GM19043 (cell line): ENCODE measurements at regions not wholly inside any gene's neighbourhood (a gene's known extent, or its start where the extent isn't known, plus 50 kb on each side); places are given as distances from the start of the nearest gene placed in this dataset.

Source experiments
- ATAC-seq: cut with Tn5 transposase; IDR thresholded peaks from one replicate; pipeline ENCODE4 v1.9.1; 2021; ENCODE audit warnings: low read depth; ENCODE audit not compliant: unreplicated experiment

GRCh38 chr12:107458990-107459389, 226.6 kb upstream of the PWP1 start:
- ATAC-seq, result no peak

- no peak for ATAC-seq
Measured at GRCh38 chr12:107459641-107460040, 226.0 kb upstream of the PWP1 start.

DNA sequence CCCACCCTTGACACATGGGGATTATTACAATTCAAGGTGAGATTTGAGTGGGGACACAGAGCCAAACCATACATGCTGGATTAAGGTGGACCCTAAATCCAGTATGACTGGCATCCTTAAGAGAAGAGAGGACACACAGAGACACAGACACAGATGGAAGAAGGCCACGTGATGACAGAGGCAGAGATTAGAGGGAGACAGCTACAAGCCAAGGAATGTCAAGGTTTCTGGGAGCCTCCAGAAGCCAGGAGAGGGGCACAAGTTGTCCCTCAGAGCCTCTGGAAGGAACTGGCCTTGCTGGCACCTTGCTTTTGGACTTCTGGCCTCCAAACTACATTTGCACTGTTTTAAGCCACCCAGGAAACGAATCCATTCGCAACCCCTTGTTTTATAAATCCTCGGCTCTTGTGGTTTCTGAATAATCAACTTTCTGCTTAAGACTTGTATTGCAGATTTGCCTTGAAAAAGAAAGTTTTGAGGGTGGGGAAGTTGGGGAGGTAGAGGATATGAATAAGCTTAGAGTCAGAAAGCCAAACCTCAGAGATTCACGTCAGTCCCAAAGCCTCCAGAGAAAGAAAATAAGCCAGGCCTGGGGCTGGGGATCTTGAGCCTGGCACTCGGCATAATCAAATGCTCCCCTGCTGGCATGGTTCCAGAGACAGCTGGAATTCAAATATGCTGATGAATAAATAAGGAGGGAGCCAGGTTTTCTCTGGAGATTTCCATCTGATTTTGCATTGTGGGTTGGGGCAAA, 224.2 kb upstream of the PWP1 start:
- no peak for ATAC-seq

DNA sequence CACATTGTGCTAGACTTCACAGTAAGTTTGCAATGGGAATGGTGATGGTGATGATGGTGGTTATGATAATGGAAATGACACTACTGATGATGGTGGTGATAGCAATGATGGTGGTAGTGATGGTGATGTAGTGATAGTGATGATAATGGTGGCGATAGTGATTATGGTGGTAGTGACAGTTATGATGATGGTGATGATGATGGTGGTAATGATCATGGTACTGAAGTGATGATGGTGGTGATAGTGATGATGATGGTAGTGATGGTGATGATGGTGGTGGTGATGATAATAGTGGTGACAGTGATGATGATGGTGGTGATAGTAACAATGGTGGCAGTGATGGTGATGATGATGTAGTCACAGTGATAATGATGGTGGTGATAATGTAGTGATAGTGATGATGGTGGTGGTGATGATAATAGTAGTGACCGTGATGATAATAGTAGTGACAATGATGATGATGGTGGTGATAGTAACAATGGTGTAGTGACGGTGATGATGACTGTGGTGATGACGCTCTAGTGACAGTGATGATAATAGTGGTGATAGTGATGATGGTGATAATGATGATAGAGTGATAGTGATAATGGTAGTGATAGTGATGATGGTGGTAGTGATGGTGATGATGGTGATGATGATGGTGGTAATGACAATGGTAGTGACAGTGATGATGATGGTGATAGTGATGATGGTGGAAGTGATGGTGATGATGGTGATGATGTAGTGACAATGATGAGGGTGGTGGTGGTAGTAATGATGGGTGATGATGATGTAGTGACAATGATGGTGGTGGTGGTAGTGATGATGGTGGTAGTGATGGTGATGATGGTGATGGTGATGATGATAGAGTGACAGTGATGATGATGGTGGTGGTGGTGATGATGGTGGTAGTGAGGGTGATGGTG, 222.9 kb upstream of the PWP1 start:
- no peak for ATAC-seq

GRCh38 chr12:107464644-107465043, 221.0 kb upstream of the PWP1 start:
- no peak for ATAC-seq

DNA sequence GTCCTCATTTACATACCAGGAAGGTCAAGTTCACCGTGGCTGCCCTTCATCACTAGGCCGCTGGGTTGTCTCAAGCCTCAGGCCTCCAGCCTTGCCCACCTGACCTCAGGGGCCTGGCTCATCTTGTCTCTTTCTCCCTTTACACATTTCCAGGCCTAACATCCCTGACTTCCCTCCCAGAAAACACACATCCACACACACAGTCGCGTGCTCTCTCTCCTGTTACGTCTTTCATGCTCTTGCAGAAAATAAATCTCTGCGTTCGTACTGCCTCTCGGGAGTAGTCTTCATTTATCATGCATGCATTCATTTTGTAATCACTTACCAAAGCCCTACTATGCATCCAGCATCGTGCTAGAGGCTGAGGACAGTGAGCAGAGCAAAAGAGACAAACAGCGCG, 220.0 kb upstream of the PWP1 start:
- ATAC-seq, result no peak

- ATAC-seq, result no peak
Measured at GRCh38 chr12:107467716-107468115, 217.9 kb upstream of the PWP1 start.

GRCh38 chr12:107468182-107468581, 217.4 kb upstream of the PWP1 start:
- ATAC-seq, result no peak

GRCh38 chr12:107469011-107469410, 216.6 kb upstream of the PWP1 start:
- no peak for ATAC-seq

- no peak for ATAC-seq
Measured at GRCh38 chr12:107470645-107471044, 215.0 kb upstream of the PWP1 start.

GRCh38 chr12:107472308-107472707, 213.3 kb upstream of the PWP1 start:
- ATAC-seq, result no peak

DNA sequence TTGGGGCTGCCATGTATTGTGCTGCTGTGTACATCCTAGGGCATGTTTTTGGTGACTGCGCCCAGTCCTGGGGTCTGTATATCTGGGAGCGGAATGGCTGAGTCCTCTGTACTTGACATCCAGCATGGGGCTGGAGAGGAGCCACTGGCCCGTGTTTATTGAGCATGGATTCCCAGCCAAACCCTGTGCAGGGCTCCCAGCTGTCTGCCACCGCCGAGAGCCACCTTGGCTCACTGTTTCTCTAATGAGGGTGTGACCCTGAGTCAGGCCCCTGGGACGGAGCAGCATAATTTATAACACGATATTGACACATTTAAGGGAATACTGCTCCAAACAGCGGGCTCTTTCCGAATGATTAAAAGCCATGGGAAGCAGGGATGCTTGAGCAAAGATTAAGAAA, 211.5 kb upstream of the PWP1 start:
- no peak for ATAC-seq

DNA sequence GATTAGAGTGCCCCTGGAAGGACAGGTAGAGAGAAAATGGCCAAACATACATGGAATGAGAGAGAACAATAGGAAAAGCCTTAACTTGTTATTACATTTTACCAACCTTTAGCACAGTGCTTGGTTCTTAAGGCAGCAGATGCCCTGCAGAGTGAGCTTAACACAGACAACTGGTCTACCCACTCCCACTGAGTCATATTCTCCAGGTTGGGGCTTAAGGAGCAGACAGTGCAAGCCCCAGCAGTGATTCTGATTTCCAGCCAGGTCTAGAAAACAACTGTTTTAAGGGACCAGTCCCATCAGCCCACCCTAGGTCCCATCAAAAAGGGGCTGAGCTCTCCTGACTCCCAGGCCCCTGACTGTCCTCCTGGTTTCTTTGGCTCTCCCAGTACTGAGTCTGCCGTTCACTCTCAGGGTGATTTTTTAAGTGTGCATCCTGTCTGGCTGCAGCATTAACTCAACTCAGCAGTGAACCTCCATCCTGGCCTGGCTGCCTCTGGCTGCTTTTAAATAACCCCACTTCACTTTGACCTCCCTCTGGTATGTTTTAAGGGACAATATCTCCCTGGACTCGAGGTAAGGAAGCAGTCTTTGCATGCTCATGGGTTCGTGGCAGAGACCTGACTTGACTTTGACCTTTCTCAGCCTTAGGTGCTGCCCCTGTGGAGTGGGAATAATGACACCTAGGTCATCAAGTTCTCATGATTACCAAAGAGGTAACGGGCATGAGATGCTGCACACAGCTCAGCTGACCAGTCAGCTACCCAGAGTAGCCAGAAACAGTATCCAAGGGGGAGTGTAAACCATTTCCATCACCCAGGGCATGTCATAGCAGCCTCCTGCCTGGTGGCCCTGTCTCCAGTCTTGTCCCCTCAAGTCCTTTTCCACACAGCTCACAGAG, 210.7 kb upstream of the PWP1 start:
- no peak for ATAC-seq

DNA sequence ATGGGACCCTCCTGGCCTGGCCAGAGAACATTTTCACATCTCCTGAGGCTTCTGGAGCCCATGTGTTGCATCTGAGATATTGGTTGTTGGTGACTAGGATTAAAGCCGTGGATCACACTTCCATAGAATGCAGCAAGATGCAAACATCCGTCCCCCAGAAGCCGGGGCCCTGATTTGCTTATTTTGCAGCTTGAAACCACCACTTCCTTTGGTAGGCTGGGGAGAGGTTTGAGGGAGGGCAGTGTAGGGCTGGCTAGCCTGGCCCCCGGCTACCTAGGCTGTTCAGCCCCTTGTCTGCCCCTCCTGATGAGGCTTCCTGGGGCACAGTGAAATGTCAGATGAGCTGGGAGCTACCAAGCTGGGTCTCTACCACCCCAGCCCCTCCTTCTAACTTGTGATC, 209.7 kb upstream of the PWP1 start:
- no peak for ATAC-seq

DNA sequence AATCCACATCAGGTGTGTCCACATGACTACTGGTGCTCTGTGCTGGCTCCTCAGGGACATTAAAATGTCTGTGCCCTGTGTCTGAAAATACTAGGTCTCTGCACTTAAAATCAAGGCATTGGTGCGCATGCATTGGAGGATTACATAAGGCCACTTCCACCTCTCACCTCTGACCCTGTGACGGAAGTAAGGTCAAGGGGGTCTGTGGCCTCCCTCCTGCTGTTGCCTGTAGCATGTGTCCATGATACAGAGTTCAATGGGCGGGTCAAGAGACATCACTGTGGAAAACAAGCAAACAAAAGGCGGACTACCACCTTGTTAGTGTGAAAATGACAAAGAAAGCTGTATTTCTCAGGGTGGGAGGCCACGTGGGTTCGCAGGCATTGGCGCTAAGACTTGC, 208.6 kb upstream of the PWP1 start:
- ATAC-seq, result no peak

DNA sequence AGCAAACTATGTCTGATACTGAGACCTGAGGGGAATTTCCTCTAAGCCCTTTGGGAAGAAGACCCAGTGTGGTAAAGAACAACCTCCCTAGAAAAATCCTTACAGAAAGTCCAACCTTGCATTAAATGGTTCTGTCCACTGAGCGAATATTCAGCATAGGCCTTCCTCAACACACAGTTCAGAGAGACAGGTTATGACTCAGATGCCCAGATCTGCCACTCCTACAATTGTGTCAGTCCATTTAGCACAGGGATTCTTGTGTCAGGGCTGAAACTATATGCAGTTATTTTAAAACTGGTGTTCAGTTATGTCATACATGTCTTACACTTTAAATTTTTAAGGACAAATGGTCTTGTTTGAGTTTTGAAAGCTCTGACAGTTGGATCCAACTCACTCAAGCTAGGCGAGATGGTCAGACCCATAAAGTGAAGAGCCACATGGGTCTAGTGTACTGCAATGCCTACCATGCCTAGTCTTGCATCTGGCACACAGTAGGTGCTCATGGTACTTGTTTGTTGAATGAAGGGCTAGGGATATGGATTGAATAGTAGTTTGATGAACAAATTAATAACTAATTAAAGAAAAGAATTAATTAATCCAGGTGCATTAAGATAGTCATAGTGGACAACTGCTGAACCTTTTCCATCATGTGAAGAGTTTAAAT, 207.5 kb upstream of the PWP1 start:
- ATAC-seq, result no peak

DNA sequence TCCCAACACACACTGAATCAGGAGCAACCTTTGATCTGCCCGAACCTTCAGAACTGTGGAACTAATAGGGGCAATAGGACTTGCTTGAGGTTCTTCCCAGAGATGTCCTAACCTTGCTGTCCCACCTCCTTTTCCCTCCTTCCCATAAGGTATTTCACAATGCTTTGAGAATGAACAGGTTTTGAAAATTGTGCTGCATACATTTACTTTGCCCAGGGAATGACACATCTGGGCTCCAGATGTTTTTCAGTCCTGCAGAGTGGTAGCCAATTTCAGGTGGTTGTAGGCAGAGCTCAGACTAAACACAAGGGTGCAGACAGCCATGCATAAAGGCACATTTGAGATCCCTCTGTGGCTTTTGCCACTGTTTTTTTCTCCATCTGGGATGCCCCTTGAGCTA, 206.7 kb upstream of the PWP1 start:
- no peak for ATAC-seq

DNA sequence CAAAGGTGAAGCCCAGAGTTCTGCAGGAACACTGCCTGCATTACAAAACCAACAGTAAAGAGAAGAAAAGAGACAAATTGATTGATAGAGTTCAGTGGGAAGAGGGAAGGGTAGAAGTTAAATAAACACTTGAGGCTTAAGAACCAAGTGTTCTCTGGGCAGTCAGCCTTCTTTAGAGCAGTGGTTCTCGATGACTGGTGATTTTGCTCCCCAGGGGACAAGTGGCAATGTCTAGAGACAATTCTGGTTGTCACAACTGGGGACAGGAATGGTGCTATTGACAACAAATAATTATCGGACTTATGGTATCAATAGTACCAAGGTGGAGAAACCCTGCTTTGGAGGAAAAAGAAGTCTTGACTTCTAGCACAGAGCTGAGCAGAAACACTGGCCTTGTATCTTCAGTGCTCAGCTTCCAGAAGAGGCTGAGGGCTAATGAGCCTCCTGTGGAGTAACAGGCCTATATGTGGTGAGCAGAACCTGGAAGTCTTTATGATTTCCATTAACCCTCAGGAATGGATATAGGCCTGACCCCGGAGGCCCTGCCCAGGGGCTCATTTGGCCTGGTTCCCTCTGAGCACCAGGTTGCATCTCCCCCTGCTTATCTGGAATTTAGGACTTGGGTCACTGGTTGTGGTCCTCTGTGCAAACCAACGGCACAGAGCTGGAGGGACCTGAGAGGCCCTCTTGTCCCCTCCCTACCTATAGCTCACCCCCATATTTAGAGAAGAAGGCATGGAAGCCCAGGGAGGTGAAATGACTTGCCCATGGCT, 204.6 kb upstream of the PWP1 start:
- no peak for ATAC-seq

DNA sequence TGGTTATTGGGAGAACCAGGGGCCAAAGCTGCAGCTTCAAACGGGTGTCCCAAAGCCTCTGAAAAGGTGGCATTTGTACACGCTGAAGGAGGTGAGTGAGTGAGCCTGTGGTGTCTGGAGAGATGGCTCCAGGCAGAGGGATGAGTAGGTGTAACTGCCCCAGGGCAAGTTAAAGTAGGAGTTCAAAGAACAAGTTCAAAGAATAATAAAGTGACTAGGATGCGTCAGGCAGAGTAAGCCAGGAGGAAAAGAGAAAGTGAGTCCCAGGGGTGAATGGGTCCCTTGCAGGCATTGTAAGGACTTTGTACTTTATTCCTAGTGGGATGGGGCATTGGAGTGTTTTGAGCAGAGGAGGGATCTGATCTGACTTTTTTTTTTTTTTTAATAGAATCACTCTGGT, 201.4 kb upstream of the PWP1 start:
- ATAC-seq, result no peak

DNA sequence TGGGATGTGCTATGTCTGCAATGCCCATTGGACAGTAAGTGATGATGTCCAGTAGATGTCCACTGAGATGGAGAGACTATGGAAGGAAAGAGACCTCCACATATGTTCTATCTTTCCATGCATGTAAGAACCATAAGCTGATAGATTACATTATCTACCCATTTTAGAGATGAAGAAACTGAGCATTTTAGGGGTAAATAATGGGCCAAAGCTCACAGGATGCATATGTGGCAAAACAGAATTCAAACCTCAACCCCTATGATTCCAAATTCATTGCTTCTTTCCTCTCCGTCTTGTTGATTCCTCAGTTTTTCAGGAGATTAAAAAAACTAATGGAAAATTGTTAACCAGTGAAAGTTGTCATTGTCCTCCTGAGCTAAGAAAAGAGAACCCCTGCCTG, 200.7 kb upstream of the PWP1 start:
- no peak for ATAC-seq
